GM06990 (cell line): ENCODE measurements at regions not wholly inside any gene's neighbourhood (a gene's known extent, or its start where the extent isn't known, plus 50 kb on each side); places are given as distances from the start of the nearest gene placed in this dataset.

Experiments used
- DNase-seq: peaks from one replicate; pipeline ENCODE4 v3.0.0-alpha.2; 2011; ENCODE audit not compliant: insufficient read length; ENCODE audit errors: extremely low read depth
- H3K27me3 ChIP-seq: replicated peaks from 2 replicates; pipeline ENCODE4 v1.6.0; 2011; ENCODE audit warnings: low read length; ENCODE audit not compliant: control insufficient read depth, insufficient read depth
- H3K36me3 ChIP-seq: 2 replicates; pipeline ENCODE4 v1.5.1; 2011; ENCODE audit warnings: low read length; ENCODE audit not compliant: control insufficient read depth, insufficient read depth
- H3K4me3 ChIP-seq: replicated peaks from 2 replicates; pipeline ENCODE4 v1.5.1; 2011; ENCODE audit warnings: low read depth, mild to moderate bottlenecking, control low read depth, low read length
- CTCF ChIP-seq: IDR thresholded peaks from 2 replicates; pipeline ENCODE4 v1.5.1; 2011; ENCODE audit warnings: low read length, control low read depth, mild to moderate bottlenecking, inconsistent platforms; ENCODE audit not compliant: insufficient read depth, poor library complexity, severe bottlenecking

GRCh38 chr7:52135403-52135802 lies 818.8 kb upstream of the COBL start:
- Histone ChIP-seq H3K4me3 (no peak overlapping the region), H3K27me3 (no peaks in the 10 kb centered on the region), H3K36me3 (no peaks in the 10 kb centered on the region)
- no peak for TF ChIP-seq CTCF
- no peak for DNase-seq

GRCh38 chr7:52129278-52129677 lies 812.7 kb upstream of the COBL start:
- no peak for DNase-seq
- H3K27me3 ChIP-seq, result no peaks in the 10 kb centered on the region
- H3K36me3 ChIP-seq, result no peaks in the 10 kb centered on the region
- TF ChIP-seq CTCF, result no peak
- no peak overlapping the region for H3K4me3 ChIP-seq

DNA sequence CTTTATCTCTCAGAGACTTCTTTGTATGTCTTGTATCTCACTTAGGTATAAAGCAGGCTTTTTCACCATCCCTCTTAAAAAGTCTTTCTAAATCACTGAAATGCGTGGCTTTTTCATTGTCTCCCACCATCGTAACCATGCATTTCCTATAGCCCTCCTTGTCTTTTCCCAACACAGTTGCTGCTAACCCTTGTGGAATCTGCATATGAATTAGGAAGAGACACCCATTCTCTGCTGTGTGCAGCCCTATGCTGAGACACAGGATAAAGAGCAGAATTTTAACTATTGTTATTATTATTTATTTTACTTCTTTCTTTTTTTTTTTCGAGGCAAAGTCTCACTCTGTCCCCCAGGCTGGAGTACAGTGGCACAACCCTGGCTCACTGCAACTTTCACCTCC lies 804.3 kb upstream of the COBL start:
- no peaks in the 10 kb centered on the region for H3K27me3 ChIP-seq
- no peaks in the 10 kb centered on the region for H3K36me3 ChIP-seq
- H3K4me3 ChIP-seq, result no peak overlapping the region
- DNase-seq, result no peak
- no peak for TF ChIP-seq CTCF

DNA sequence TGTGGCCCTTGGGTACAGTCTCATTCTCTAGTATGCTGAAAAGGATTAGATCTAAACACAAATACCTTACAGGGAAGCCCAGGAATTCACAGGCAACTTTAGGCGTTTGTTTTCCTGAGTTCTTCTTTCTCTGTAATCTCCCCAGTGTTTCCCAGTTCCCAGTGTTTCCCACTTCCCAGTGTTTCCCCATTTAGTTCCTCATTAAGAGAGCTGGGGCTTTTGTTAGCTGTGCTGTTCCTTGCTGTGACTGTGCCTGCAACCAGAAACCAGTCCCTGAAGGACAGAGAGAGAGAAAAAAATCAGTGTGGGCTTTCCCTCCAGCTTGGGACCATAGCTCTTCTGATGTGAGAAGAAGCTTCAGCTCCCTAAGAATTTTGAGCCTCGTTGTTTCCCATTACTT lies 802.9 kb upstream of the COBL start:
- TF ChIP-seq CTCF, result no peak
- no peak overlapping the region for H3K4me3 ChIP-seq
- no peaks in the 10 kb centered on the region for H3K27me3 ChIP-seq
- no peak for DNase-seq
- H3K36me3 ChIP-seq, result no peaks in the 10 kb centered on the region

GRCh38 chr7:52114509-52114908 lies 797.9 kb upstream of the COBL start:
- Histone ChIP-seq H3K36me3 (no peaks in the 10 kb centered on the region), H3K4me3 (no peak overlapping the region), H3K27me3 (no peaks in the 10 kb centered on the region)
- TF ChIP-seq CTCF, result no peak
- no peak for DNase-seq

GRCh38 chr7:52114056-52114455 lies 797.4 kb upstream of the COBL start:
- Histone ChIP-seq H3K27me3 (no peaks in the 10 kb centered on the region), H3K36me3 (no peaks in the 10 kb centered on the region), H3K4me3 (no peak overlapping the region)
- no peak for TF ChIP-seq CTCF
- no peak for DNase-seq
